Progenitor cell of endocrine pancreas (in vitro differentiated cells): ENCODE measurements at regions not wholly inside any gene's neighbourhood (a gene's known extent, or its start where the extent isn't known, plus 50 kb on each side); places are given as distances from the start of the nearest gene placed in this dataset.

ENCODE experiments used
- DNase-seq: peaks from one replicate; pipeline ENCODE4 v3.0.0; 2021; ENCODE audit warnings: low spot score; ENCODE audit not compliant: unreplicated experiment
- H3K27ac Mint-ChIP-seq: 2 replicates; pipeline ENCODE4 v1.8.0; 2021; ENCODE audit warnings: mild to moderate bottlenecking, moderate library complexity, mixed read lengths
- H3K27me3 Mint-ChIP-seq: 2 replicates; pipeline ENCODE4 v1.8.0; 2021; ENCODE audit warnings: mixed read lengths
- H3K36me3 Mint-ChIP-seq: 2 replicates; pipeline ENCODE4 v1.8.0; 2022; ENCODE audit warnings: mixed read lengths; ENCODE audit not compliant: insufficient read depth
- H3K4me1 Mint-ChIP-seq: 2 replicates; pipeline ENCODE4 v1.8.0; 2021; ENCODE audit warnings: low read depth, mixed read lengths
- H3K4me3 Mint-ChIP-seq: 2 replicates; pipeline ENCODE4 v1.8.0; 2021; ENCODE audit warnings: low read depth, mild to moderate bottlenecking, moderate library complexity, mixed read lengths
- H3K9me3 Mint-ChIP-seq: 2 replicates; pipeline ENCODE4 v1.8.0; 2021; ENCODE audit warnings: low read depth, mixed read lengths
- TF ChIP-seq, protein P1 (sequence below): fragments of 200-600 bp; sonication (generic); IDR thresholded peaks from one replicate; pipeline ENCODE4 v1.5.0; 2021; ENCODE audit warnings: antibody characterized with exemption, mild to moderate bottlenecking; ENCODE audit not compliant: unreplicated experiment

DNA sequence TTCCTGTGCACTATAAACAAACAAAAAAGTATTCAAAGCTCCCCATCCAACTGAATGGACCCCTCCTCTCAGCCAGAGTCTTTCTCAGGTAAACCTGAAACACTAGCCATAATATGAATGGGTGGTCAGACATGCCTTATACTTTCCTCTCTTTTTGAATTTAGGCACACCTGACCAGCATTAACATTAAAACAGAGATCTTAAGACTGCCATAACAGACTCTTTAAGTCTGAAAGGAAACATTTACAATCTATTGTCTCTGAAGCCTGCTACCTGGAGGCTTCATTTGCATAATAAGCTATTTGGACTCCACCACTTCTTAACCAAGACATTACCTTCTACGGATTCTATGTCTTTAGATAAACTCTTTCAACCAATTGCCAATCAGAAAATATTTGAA is 56.9 kb upstream of the SPIN4 start:
- Mint-ChIP-seq H3K9me3 (peaks cover 49% of the 10 kb centered on the region), H3K4me3 (no peak overlapping the region), H3K4me1 (no peaks in the 10 kb centered on the region), H3K36me3 (peaks cover 1% of the 10 kb centered on the region), H3K27me3 (no peaks in the 10 kb centered on the region), H3K27ac (no peak overlapping the region)
- no peak for DNase-seq
- TF ChIP-seq, protein P1, sequence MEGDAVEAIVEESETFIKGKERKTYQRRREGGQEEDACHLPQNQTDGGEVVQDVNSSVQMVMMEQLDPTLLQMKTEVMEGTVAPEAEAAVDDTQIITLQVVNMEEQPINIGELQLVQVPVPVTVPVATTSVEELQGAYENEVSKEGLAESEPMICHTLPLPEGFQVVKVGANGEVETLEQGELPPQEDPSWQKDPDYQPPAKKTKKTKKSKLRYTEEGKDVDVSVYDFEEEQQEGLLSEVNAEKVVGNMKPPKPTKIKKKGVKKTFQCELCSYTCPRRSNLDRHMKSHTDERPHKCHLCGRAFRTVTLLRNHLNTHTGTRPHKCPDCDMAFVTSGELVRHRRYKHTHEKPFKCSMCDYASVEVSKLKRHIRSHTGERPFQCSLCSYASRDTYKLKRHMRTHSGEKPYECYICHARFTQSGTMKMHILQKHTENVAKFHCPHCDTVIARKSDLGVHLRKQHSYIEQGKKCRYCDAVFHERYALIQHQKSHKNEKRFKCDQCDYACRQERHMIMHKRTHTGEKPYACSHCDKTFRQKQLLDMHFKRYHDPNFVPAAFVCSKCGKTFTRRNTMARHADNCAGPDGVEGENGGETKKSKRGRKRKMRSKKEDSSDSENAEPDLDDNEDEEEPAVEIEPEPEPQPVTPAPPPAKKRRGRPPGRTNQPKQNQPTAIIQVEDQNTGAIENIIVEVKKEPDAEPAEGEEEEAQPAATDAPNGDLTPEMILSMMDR: no peak

DNA sequence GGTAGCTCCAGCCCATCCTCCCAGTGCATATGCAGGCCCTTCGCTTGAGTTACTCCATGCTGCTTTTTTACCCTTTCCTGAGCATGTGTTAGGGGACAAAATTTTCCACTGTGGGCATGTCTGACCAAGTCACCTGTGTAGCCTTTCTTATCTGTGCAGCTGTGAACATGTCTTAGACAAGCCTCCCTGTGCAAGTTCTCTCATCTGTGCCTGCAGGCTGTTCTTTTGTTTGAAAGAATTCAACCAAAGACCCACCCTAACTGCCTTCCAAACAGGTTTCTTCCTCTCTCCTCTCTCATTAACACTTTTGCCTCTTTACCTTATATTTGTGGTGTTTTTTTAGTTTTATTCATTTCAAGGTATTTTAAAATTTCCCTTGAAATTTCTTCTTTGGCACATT is 53.2 kb upstream of the SPIN4 start:
- H3K27me3 Mint-ChIP-seq: no peaks in the 10 kb centered on the region
- peaks cover 44% of the 10 kb centered on the region for H3K9me3 Mint-ChIP-seq
- no peaks in the 10 kb centered on the region for H3K4me1 Mint-ChIP-seq
- H3K36me3 Mint-ChIP-seq: no peaks in the 10 kb centered on the region
- no peak overlapping the region for H3K27ac Mint-ChIP-seq
- H3K4me3 Mint-ChIP-seq: no peak overlapping the region
- DNase-seq: no peak
- TF ChIP-seq, protein P1: no peak

GRCh38 chrX:63402106-63402505 is 51.0 kb upstream of the SPIN4 start:
- Mint-ChIP-seq H3K4me3 (no peak overlapping the region), H3K4me1 (no peaks in the 10 kb centered on the region), H3K9me3 (peaks cover 37% of the 10 kb centered on the region), H3K27ac (peak overlapping the region; percentile 69), H3K36me3 (peaks cover under 1% of the 10 kb centered on the region), H3K27me3 (no peaks in the 10 kb centered on the region)
- TF ChIP-seq, protein P1: no peak
- DNase-seq: no peak
